Osteocyte (in vitro differentiated cells): ENCODE measurements at regions not wholly inside any gene's neighbourhood (a gene's known extent, or its start where the extent isn't known, plus 50 kb on each side); places are given as distances from the start of the nearest gene placed in this dataset.
"Not testable (repeated sequence)": the region's sequence is repeated elsewhere in the genome, so short reads cannot be mapped to it uniquely, and the experiment has no call there.

Experiments
- DNase-seq: peaks from one replicate; pipeline ENCODE4 v3.0.0; 2021; ENCODE audit warnings: mixed read lengths; ENCODE audit not compliant: unreplicated experiment; ENCODE audit errors: extremely low spot score
- H3K27ac Mint-ChIP-seq: one replicate; pipeline ENCODE4 v1.8.0; 2021; ENCODE audit warnings: mild to moderate bottlenecking, mixed read lengths; ENCODE audit not compliant: unreplicated experiment
- H3K27me3 Mint-ChIP-seq: one replicate; pipeline ENCODE4 v1.8.0; 2021; ENCODE audit warnings: mixed read lengths; ENCODE audit not compliant: unreplicated experiment
- H3K36me3 Mint-ChIP-seq: one replicate; pipeline ENCODE4 v1.8.0; 2021; ENCODE audit warnings: mixed read lengths; ENCODE audit not compliant: unreplicated experiment
- H3K4me1 Mint-ChIP-seq: one replicate; pipeline ENCODE4 v1.8.0; 2021; ENCODE audit warnings: mixed read lengths; ENCODE audit not compliant: unreplicated experiment
- H3K4me3 Mint-ChIP-seq: one replicate; pipeline ENCODE4 v1.8.0; 2021; ENCODE audit warnings: mild to moderate bottlenecking, moderate library complexity, mixed read lengths; ENCODE audit not compliant: unreplicated experiment
- H3K9me3 Mint-ChIP-seq: one replicate; pipeline ENCODE4 v1.8.0; 2021; ENCODE audit warnings: mixed read lengths; ENCODE audit not compliant: unreplicated experiment
- TF ChIP-seq, protein P1 (sequence below): fragments of 200-600 bp; sonication (generic); IDR thresholded peaks from 2 replicates; pipeline ENCODE4 v1.5.0; 2021; ENCODE audit warnings: antibody characterized with exemption, mild to moderate bottlenecking, moderate library complexity

DNA sequence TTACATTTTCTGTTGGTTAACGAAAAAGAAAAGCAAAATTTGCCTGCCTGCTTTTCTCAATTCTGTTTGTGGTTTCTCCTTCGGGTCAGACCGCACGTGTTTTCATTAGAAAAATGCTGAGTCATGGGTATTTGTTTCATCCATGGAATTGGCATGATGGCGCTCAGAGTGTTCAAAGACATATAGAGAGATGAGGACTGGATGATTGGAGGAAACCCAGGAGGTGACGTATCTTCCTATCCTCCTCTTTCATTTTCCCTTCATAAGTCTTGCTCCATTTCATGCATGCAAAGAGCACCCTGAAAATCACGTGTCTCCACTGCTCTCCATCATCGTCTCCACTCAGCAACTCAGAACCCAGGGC, 353.8 kb upstream of the WWC1 start:
- H3K27ac Mint-ChIP-seq = no peak overlapping the region

DNA sequence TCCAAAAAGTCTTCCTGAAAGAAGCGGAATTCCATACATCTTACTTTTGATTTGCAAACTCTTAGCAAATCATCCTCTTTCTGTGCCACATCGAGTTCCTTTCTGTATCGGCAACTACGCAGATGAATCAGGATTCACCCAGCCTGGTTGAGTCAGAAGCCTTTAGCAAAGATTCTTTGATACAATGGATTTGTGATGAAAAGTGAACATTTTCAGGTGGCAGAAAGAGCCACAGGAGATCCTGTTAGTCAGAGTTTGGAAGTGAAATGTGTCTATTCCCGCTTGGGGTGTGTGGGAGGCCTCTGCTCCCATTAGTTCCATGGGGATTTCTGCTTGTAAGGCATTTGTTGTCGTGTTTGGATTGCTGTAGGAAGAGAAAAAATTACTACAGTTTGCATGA, 351.8 kb upstream of the WWC1 start:
- Mint-ChIP-seq H3K27ac (no peak overlapping the region), H3K4me1 (peaks cover 26% of the 10 kb centered on the region), H3K27me3 (peaks cover 2% of the 10 kb centered on the region), H3K9me3 (no peaks in the 10 kb centered on the region), H3K36me3 (no peaks in the 10 kb centered on the region), H3K4me3 (no peak overlapping the region)
- TF ChIP-seq, protein P1, sequence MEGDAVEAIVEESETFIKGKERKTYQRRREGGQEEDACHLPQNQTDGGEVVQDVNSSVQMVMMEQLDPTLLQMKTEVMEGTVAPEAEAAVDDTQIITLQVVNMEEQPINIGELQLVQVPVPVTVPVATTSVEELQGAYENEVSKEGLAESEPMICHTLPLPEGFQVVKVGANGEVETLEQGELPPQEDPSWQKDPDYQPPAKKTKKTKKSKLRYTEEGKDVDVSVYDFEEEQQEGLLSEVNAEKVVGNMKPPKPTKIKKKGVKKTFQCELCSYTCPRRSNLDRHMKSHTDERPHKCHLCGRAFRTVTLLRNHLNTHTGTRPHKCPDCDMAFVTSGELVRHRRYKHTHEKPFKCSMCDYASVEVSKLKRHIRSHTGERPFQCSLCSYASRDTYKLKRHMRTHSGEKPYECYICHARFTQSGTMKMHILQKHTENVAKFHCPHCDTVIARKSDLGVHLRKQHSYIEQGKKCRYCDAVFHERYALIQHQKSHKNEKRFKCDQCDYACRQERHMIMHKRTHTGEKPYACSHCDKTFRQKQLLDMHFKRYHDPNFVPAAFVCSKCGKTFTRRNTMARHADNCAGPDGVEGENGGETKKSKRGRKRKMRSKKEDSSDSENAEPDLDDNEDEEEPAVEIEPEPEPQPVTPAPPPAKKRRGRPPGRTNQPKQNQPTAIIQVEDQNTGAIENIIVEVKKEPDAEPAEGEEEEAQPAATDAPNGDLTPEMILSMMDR = no peak
- no peak for DNase-seq

More for the DNA sequence above, 353.8 kb upstream of the WWC1 start:
- Mint-ChIP-seq H3K4me3 (no peak overlapping the region), H3K27me3 (peaks cover 3% of the 10 kb centered on the region), H3K36me3 (no peaks in the 10 kb centered on the region), H3K9me3 (no peaks in the 10 kb centered on the region), H3K4me1 (peaks cover 5% of the 10 kb centered on the region)
- DNase-seq = no peak
- TF ChIP-seq, protein P1 = no peak

DNA sequence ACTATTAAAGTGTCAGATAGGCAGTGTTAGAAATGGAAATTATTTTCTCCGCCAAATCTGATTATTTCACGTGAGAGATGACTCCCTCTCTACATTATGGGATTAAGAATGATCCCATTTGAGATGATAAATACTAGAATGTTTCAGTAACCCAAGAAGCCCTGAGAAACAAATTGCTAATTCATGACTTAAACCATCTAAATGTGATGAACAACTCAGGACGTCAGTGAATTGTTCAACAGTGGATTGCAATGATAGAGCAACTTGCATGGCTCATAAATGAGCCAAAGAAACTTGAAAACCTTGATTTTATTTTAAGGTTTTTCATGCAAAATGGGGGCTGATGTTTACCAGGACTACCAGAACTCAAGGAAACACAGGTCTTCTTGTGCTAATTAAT, 350.5 kb upstream of the WWC1 start:
- TF ChIP-seq, protein P1 = no peak
- Mint-ChIP-seq H3K27me3 (no peaks in the 10 kb centered on the region), H3K9me3 (no peaks in the 10 kb centered on the region), H3K4me3 (no peak overlapping the region), H3K27ac (no peak overlapping the region), H3K36me3 (no peaks in the 10 kb centered on the region), H3K4me1 (peaks cover 38% of the 10 kb centered on the region)
- DNase-seq = no peak

DNA sequence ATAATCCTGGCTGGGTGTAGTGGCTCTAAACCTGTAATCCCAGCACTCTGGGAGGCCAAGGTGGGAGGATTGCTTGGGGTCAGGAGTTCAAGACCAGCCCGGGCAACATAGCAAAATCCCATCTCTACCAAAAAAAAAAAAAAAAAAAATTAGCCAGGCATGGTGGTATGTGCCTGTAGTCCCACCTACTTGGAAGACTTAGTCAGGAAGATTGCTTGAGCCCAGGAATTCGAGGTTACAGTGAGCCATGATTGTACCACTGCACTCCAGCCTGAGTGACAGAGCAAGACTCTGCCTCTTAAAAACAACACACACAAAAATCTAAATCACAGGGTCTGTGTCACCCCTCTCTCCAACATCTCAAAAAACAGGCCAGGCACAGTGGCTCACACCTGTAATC, 349.9 kb upstream of the WWC1 start:
- not testable (repeated sequence) for DNase-seq, H3K9me3 Mint-ChIP-seq, H3K27me3 Mint-ChIP-seq, H3K36me3 Mint-ChIP-seq, H3K27ac Mint-ChIP-seq, H3K4me3 Mint-ChIP-seq
- H3K4me1 Mint-ChIP-seq = peaks cover 43% of the 10 kb centered on the region

- no peak overlapping the region for H3K4me3 Mint-ChIP-seq
These were observed 348.1 kb upstream of the WWC1 start for GRCh38 chr5:167943343-167943742.

More at GRCh38 chr5:167943343-167943742, 348.1 kb upstream of the WWC1 start:
- TF ChIP-seq, protein P1 = no peak
- H3K4me1 Mint-ChIP-seq = peaks cover 40% of the 10 kb centered on the region
- H3K27me3 Mint-ChIP-seq = no peaks in the 10 kb centered on the region
- H3K27ac Mint-ChIP-seq = no peak overlapping the region
- H3K9me3 Mint-ChIP-seq = no peaks in the 10 kb centered on the region
- H3K36me3 Mint-ChIP-seq = no peaks in the 10 kb centered on the region
- DNase-seq = no peak
